Right renal pelvis (tissue), 4 donors: ENCODE measurements at regions not wholly inside any gene's neighbourhood (a gene's known extent, or its start where the extent isn't known, plus 50 kb on each side); places are given as distances from the start of the nearest gene placed in this dataset.

Experiments
- DNase-seq, 4 donors: peaks; one replicate each; pipeline ENCODE4 v3.0.0-alpha.2; 2013; ENCODE audit warnings: low read depth in 4 of 4, low spot score in 3 of 4, missing footprints in 1 of 4

DNA sequence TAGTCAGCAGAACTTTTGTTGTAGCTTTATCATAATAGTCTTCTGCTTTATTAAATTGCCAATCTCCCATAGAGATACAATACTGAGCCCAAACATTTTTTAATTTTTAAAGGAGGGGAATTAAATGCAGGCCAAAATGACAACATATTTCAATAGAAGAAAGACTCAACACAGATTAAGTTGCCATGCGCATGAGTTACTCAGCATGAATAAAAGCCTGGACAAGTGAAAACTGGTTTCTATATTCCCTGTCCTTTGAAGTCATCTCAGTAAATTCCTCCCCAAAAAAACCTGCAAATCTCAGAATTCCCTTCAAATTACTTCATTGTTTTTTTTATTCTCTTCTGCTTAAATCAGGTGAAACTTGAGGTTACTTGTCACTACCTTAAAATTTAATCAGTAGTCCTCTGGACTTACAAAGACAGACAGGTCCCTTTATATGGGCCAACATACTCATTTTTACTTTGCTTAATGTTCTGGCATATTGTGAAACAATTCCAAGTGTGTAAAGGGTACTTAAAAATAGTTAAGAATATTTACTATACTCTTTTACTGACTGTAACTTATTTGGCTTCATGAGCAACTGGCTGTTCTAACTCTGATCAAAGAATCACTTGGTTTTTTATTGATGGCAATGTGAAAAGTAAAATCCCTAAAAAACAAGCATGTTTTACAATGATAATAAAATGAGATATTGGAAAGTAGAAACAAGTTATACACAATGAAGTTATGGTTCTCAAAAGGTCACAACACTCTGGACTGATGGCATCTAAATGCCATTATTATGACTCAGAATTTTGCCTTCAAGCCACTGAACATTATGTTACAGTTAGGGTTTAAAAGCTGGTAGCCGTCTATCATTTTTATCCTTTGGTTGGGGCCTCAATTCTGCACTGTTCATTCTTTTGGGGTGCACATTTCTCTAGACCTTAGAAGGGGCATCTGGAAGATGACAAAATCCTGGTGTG is 49.9 kb upstream of the COL21A1 start:
- DNase-seq = no peak
